ENCODE measurements at regions not wholly inside any gene's neighbourhood (a gene's known extent, or its start where the extent isn't known, plus 50 kb on each side); places are given as distances from the start of the nearest gene placed in this dataset.

DNA sequence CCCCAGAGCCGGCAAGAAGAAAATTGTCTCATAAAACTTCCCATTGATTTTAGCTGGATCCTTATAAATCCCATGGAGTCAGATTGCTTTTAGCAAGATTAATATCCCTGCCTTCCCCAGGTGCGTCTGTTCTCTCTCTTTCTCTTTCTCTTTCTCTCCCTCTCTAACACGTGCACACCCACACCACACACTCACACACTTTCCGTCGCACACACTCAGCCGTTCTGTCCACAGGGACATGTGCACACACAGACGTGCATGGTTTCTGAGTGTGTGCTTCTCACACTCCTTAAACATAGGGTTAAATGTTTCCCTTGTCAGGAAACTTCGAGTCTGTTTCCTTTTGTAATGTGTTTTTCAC lies 98.7 kb upstream of the NFIA start:
- H3K9ac ChIP-seq (ENCODE audit: low read length): no peak overlapping the region
- no peak overlapping the region for H2AFZ ChIP-seq (ENCODE audit: low read depth, low read length)
- H3K9me2 ChIP-seq (ENCODE audit: insufficient read depth, low read length): no peaks in the 10 kb centered on the region
- no peaks in the 10 kb centered on the region for H3F3A ChIP-seq (ENCODE audit: insufficient read depth, low read length, poor library complexity, severe bottlenecking)
- H3K36me3 ChIP-seq (ENCODE audit: insufficient read depth, low read length): no peaks in the 10 kb centered on the region
- no peak overlapping the region for H3K4me2 ChIP-seq (ENCODE audit: low read length)
- no peak overlapping the region for H3K4me3 ChIP-seq (ENCODE audit: low read length)
- H4K20me1 ChIP-seq (ENCODE audit: insufficient read depth): no peaks in the 10 kb centered on the region
- no peaks in the 10 kb centered on the region for H3K27me3 ChIP-seq (ENCODE audit: insufficient read depth, low read depth, low read length)
- H3K79me2 ChIP-seq (replicated peaks; ENCODE audit: insufficient read depth, low read length): no peaks in the 10 kb centered on the region
- H3K27ac ChIP-seq (ENCODE audit: low read length): no peak overlapping the region
- TF ChIP-seq MXI1 (conservative IDR thresholded peaks at IDR 0.05; ENCODE audit: poor library complexity, severe bottlenecking) (no peak), EP300 (conservative IDR thresholded peaks at IDR 0.05; ENCODE audit: poor library complexity, severe bottlenecking) (no peak)
- no peaks in the 10 kb centered on the region for H3K9me3 ChIP-seq (ENCODE audit: low read length)

DNA sequence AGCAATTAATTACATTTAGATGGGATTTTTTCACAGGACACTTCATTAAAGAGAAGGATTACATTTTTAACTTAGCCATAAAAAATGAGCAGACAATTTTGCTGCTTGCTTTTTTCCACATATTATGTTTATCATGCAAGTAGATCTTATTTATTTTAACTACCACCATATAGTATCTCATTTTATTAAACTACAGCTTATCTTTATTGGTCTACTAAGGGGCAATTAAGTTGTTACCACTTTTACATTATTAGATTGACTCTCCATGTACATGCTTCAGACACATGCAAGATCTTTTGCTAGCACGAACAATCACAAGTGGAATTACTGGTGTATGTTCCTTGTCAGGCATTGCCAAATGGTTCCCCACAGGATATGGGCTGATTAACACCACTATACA lies 99.8 kb upstream of the NFIA start:
- Histone ChIP-seq H3F3A (ENCODE audit: insufficient read depth, low read length, poor library complexity, severe bottlenecking) (no peaks in the 10 kb centered on the region), H3K79me2 (replicated peaks; ENCODE audit: insufficient read depth, low read length) (no peaks in the 10 kb centered on the region), H3K9ac (ENCODE audit: low read length) (no peak overlapping the region), H2AFZ (ENCODE audit: low read depth, low read length) (no peak overlapping the region), H3K4me3 (ENCODE audit: low read length) (no peak overlapping the region), H4K20me1 (ENCODE audit: insufficient read depth) (no peaks in the 10 kb centered on the region), H3K27me3 (ENCODE audit: insufficient read depth, low read depth, low read length) (no peaks in the 10 kb centered on the region), H3K27ac (ENCODE audit: low read length) (no peak overlapping the region), H3K4me2 (ENCODE audit: low read length) (no peak overlapping the region), H3K9me2 (ENCODE audit: insufficient read depth, low read length) (no peaks in the 10 kb centered on the region), H3K36me3 (ENCODE audit: insufficient read depth, low read length) (no peaks in the 10 kb centered on the region), H3K9me3 (ENCODE audit: low read length) (no peaks in the 10 kb centered on the region)
- TF ChIP-seq, protein P1, sequence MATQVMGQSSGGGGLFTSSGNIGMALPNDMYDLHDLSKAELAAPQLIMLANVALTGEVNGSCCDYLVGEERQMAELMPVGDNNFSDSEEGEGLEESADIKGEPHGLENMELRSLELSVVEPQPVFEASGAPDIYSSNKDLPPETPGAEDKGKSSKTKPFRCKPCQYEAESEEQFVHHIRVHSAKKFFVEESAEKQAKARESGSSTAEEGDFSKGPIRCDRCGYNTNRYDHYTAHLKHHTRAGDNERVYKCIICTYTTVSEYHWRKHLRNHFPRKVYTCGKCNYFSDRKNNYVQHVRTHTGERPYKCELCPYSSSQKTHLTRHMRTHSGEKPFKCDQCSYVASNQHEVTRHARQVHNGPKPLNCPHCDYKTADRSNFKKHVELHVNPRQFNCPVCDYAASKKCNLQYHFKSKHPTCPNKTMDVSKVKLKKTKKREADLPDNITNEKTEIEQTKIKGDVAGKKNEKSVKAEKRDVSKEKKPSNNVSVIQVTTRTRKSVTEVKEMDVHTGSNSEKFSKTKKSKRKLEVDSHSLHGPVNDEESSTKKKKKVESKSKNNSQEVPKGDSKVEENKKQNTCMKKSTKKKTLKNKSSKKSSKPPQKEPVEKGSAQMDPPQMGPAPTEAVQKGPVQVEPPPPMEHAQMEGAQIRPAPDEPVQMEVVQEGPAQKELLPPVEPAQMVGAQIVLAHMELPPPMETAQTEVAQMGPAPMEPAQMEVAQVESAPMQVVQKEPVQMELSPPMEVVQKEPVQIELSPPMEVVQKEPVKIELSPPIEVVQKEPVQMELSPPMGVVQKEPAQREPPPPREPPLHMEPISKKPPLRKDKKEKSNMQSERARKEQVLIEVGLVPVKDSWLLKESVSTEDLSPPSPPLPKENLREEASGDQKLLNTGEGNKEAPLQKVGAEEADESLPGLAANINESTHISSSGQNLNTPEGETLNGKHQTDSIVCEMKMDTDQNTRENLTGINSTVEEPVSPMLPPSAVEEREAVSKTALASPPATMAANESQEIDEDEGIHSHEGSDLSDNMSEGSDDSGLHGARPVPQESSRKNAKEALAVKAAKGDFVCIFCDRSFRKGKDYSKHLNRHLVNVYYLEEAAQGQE (IDR thresholded peaks at IDR 0.05; ENCODE audit: borderline replicate concordance): no peak
- TF ChIP-seq RAD21 (conservative IDR thresholded peaks at IDR 0.05) (no peak), EZH2 (IDR thresholded peaks at IDR 0.05; ENCODE audit: borderline replicate concordance, insufficient read depth, low read length, poor library complexity, severe bottlenecking) (no peak), SMC3 (conservative IDR thresholded peaks at IDR 0.05; ENCODE audit: poor library complexity) (no peak), POLR2AphosphoS5 (IDR thresholded peaks at IDR 0.05) (no peak), MXI1 (conservative IDR thresholded peaks at IDR 0.05; ENCODE audit: poor library complexity, severe bottlenecking) (no peak), EP300 (conservative IDR thresholded peaks at IDR 0.05; ENCODE audit: poor library complexity, severe bottlenecking) (no peak), TAF1 (IDR thresholded peaks at IDR 0.05; ENCODE audit: low read depth) (no peak)
- TF ChIP-seq, protein P2, sequence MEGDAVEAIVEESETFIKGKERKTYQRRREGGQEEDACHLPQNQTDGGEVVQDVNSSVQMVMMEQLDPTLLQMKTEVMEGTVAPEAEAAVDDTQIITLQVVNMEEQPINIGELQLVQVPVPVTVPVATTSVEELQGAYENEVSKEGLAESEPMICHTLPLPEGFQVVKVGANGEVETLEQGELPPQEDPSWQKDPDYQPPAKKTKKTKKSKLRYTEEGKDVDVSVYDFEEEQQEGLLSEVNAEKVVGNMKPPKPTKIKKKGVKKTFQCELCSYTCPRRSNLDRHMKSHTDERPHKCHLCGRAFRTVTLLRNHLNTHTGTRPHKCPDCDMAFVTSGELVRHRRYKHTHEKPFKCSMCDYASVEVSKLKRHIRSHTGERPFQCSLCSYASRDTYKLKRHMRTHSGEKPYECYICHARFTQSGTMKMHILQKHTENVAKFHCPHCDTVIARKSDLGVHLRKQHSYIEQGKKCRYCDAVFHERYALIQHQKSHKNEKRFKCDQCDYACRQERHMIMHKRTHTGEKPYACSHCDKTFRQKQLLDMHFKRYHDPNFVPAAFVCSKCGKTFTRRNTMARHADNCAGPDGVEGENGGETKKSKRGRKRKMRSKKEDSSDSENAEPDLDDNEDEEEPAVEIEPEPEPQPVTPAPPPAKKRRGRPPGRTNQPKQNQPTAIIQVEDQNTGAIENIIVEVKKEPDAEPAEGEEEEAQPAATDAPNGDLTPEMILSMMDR (IDR thresholded peaks at IDR 0.05; ENCODE audit: poor library complexity, severe bottlenecking): no peak

DNA sequence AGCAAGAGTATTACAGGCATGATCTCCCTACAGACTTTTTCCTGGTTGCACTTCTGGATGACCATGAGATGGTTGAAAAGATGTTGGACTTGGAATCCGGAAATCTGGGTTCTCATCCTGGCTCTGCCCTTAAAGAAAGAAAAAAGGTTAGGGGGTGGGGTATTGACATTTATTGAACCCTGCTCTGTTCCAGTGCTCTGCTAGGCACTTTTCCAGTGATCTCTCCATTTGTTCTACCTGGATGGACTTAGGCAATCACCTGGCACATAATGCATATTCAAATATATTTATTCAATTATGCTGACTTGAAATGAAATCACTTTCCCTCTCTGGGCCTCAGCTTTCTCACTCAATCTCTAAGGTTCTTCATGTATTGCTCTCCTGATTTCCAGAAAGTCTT lies 101.0 kb upstream of the NFIA start:
- TF ChIP-seq MXI1 (conservative IDR thresholded peaks at IDR 0.05; ENCODE audit: poor library complexity, severe bottlenecking) (no peak), POLR2AphosphoS5 (IDR thresholded peaks at IDR 0.05) (no peak), EP300 (conservative IDR thresholded peaks at IDR 0.05; ENCODE audit: poor library complexity, severe bottlenecking) (no peak), RAD21 (conservative IDR thresholded peaks at IDR 0.05) (no peak)
- TF ChIP-seq, protein P1 (IDR thresholded peaks at IDR 0.05; ENCODE audit: borderline replicate concordance): no peak
- Histone ChIP-seq H4K20me1 (ENCODE audit: insufficient read depth) (no peaks in the 10 kb centered on the region), H3K27ac (ENCODE audit: low read length) (no peak overlapping the region), H3K79me2 (replicated peaks; ENCODE audit: insufficient read depth, low read length) (no peaks in the 10 kb centered on the region), H3F3A (ENCODE audit: insufficient read depth, low read length, poor library complexity, severe bottlenecking) (no peaks in the 10 kb centered on the region), H3K4me3 (ENCODE audit: low read length) (no peak overlapping the region), H3K9me2 (ENCODE audit: insufficient read depth, low read length) (no peaks in the 10 kb centered on the region), H3K9me3 (ENCODE audit: low read length) (no peaks in the 10 kb centered on the region), H3K36me3 (ENCODE audit: insufficient read depth, low read length) (no peaks in the 10 kb centered on the region), H2AFZ (ENCODE audit: low read depth, low read length) (no peak overlapping the region), H3K9ac (ENCODE audit: low read length) (no peak overlapping the region), H3K4me2 (ENCODE audit: low read length) (no peak overlapping the region), H3K27me3 (ENCODE audit: insufficient read depth, low read depth, low read length) (no peaks in the 10 kb centered on the region)
